ENCODE measurements at regions not wholly inside any gene's neighbourhood (a gene's known extent, or its start where the extent isn't known, plus 50 kb on each side); places are given as distances from the start of the nearest gene placed in this dataset.

- Histone ChIP-seq H3K4me1 (ENCODE audit: low read depth) (no peaks in the 10 kb centered on the region), H3K36me3 (ENCODE audit: low read depth) (no peaks in the 10 kb centered on the region), H3K4me3 (no peak overlapping the region), H3K9me3 (no peaks in the 10 kb centered on the region)
- intact Hi-C loops (cut with DNase I, micrococcal nuclease): no loop called here
- no peak for DNase-seq
- TF ChIP-seq, protein P1, sequence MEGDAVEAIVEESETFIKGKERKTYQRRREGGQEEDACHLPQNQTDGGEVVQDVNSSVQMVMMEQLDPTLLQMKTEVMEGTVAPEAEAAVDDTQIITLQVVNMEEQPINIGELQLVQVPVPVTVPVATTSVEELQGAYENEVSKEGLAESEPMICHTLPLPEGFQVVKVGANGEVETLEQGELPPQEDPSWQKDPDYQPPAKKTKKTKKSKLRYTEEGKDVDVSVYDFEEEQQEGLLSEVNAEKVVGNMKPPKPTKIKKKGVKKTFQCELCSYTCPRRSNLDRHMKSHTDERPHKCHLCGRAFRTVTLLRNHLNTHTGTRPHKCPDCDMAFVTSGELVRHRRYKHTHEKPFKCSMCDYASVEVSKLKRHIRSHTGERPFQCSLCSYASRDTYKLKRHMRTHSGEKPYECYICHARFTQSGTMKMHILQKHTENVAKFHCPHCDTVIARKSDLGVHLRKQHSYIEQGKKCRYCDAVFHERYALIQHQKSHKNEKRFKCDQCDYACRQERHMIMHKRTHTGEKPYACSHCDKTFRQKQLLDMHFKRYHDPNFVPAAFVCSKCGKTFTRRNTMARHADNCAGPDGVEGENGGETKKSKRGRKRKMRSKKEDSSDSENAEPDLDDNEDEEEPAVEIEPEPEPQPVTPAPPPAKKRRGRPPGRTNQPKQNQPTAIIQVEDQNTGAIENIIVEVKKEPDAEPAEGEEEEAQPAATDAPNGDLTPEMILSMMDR (IDR thresholded peaks at IDR 0.05): no peak
- ATAC-seq: no peak
These were observed 93.1 kb upstream of the CCL1 start for GRCh38 chr17:34456121-34456520.

DNA sequence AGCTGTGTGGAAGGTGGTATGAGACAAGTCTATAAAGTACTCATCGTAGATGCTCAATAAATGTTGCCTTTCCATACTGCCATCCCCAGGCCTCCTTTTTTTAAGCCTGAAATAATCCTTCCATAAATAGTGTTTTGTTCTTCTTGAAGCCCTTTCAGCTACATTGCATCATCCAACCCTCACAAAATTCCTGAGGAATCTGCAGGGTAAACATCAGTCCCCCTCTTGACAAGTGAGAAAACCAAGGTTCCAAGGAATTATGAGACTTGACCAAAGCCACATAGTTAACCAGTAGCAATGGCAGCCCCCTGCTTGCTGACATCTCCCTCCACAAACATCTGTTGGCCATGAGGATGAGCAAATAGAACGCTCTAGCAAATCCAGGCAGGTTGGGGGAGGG is 89.7 kb upstream of the CCL1 start:
- intact Hi-C loops (cut with DNase I, micrococcal nuclease): no loop called here
- no peaks in the 10 kb centered on the region for H3K9me3 ChIP-seq
- no peaks in the 10 kb centered on the region for H3K4me1 ChIP-seq (ENCODE audit: low read depth)
- no peak for DNase-seq
- H3K4me3 ChIP-seq: no peak overlapping the region
- no peak for ATAC-seq
- H3K36me3 ChIP-seq (ENCODE audit: low read depth): no peaks in the 10 kb centered on the region
- TF ChIP-seq, protein P1 (IDR thresholded peaks at IDR 0.05): no peak

GRCh38 chr17:34451313-34451712 is 88.3 kb upstream of the CCL1 start:
- intact Hi-C loops (cut with DNase I, micrococcal nuclease): no loop called here
- Histone ChIP-seq H3K9me3 (no peaks in the 10 kb centered on the region), H3K4me1 (ENCODE audit: low read depth) (no peaks in the 10 kb centered on the region), H3K36me3 (ENCODE audit: low read depth) (no peaks in the 10 kb centered on the region), H3K4me3 (no peak overlapping the region)
- TF ChIP-seq, protein P1 (IDR thresholded peaks at IDR 0.05): no peak
- ATAC-seq (no peak), DNase-seq (no peak)

DNA sequence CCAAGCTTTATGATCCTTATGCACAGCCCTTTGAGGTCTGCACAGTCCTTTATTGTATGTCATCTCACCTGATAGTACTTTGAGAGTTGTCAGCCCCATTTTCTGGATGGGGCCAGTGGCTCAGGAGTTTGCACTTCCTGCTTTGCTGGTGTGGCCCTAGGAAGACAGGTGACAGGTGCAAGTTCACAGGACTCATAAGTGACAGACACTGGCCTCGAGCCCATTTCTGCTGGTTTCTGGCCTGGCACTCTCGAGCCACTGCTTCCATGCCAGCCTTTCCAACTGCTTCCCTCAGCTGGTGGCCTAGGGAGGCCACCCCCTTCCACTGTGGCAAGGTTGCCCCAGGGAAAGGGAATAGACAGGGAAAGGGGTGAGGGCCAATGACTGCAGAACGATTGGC is 84.4 kb upstream of the CCL1 start:
- TF ChIP-seq, protein P1 (IDR thresholded peaks at IDR 0.05): no peak
- Histone ChIP-seq H3K9me3 (no peaks in the 10 kb centered on the region), H3K4me3 (no peak overlapping the region), H3K36me3 (ENCODE audit: low read depth) (no peaks in the 10 kb centered on the region), H3K4me1 (ENCODE audit: low read depth) (no peaks in the 10 kb centered on the region)
- intact Hi-C loops (cut with DNase I, micrococcal nuclease): no loop called here
- no peak for DNase-seq
- no peak for ATAC-seq

- Histone ChIP-seq H3K4me1 (ENCODE audit: low read depth) (no peaks in the 10 kb centered on the region), H3K4me3 (no peak overlapping the region), H3K36me3 (ENCODE audit: low read depth) (no peaks in the 10 kb centered on the region), H3K9me3 (no peaks in the 10 kb centered on the region)
- intact Hi-C loops (cut with DNase I, micrococcal nuclease): no loop called here
- DNase-seq: no peak
- TF ChIP-seq, protein P1 (IDR thresholded peaks at IDR 0.05): no peak
- ATAC-seq: no peak
These were observed 82.1 kb upstream of the CCL1 start for GRCh38 chr17:34445101-34445500.

All from mucosa of descending colon (tissue), 3 donors.